ENCODE measurements at regions not wholly inside any gene's neighbourhood (a gene's known extent, or its start where the extent isn't known, plus 50 kb on each side); places are given as distances from the start of the nearest gene placed in this dataset.
"Not testable (repeated sequence)": the region's sequence is repeated elsewhere in the genome, so short reads cannot be mapped to it uniquely, and the experiment has no call there.

- no peak for DNase-seq
These were observed 180.0 kb downstream of the SOX4 start for GRCh38 chr6:21773576-21773968.

- no peak for DNase-seq
These were observed 184.3 kb downstream of the SOX4 start for GRCh38 chr6:21777846-21778245.

- DNase-seq: no peak
These were observed 186.6 kb downstream of the SOX4 start for GRCh38 chr6:21780141-21780540.

- no peak for DNase-seq
These were observed 187.1 kb downstream of the SOX4 start for GRCh38 chr6:21780679-21781078.

- DNase-seq: no peak
These were observed 187.6 kb downstream of the SOX4 start for GRCh38 chr6:21781128-21781527.

- DNase-seq: no peak
These were observed 191.6 kb downstream of the SOX4 start for GRCh38 chr6:21785164-21785563.

- no peak for DNase-seq
These were observed 197.5 kb downstream of the SOX4 start for GRCh38 chr6:21791056-21791455.

GRCh38 chr6:21791581-21791980 lies 198.0 kb downstream of the SOX4 start:
- no peak for DNase-seq

GRCh38 chr6:21792177-21792576 lies 198.6 kb downstream of the SOX4 start:
- no peak for DNase-seq

GRCh38 chr6:21796979-21797378 lies 203.4 kb downstream of the SOX4 start:
- DNase-seq: not testable (repeated sequence)

GRCh38 chr6:21798468-21798867 lies 204.9 kb downstream of the SOX4 start:
- no peak for DNase-seq

GRCh38 chr6:21800330-21800729 lies 206.8 kb downstream of the SOX4 start:
- DNase-seq: no peak

GRCh38 chr6:21800948-21801438 lies 207.4 kb downstream of the SOX4 start:
- DNase-seq: no peak

- DNase-seq: no peak
These were observed 208.1 kb downstream of the SOX4 start for GRCh38 chr6:21801446-21802174.

- DNase-seq: no peak
These were observed 208.7 kb downstream of the SOX4 start for GRCh38 chr6:21802175-21802822.

- no peak for DNase-seq
These were observed 211.5 kb downstream of the SOX4 start for GRCh38 chr6:21804941-21805610.

GRCh38 chr6:21807299-21808044 lies 213.9 kb downstream of the SOX4 start:
- DNase-seq: no peak

- no peak for DNase-seq
These were observed 214.5 kb downstream of the SOX4 start for GRCh38 chr6:21808045-21808470.

GRCh38 chr6:21808551-21809242 lies 215.1 kb downstream of the SOX4 start:
- DNase-seq: no peak

GRCh38 chr6:21811484-21811883 lies 217.9 kb downstream of the SOX4 start:
- DNase-seq: no peak

- DNase-seq: no peak
These were observed 222.7 kb downstream of the SOX4 start for GRCh38 chr6:21816231-21816630.

- DNase-seq: no peak
These were observed 226.9 kb downstream of the SOX4 start for GRCh38 chr6:21820442-21820841.
